Kidney tubule cell (primary cell): ENCODE measurements at regions not wholly inside any gene's neighbourhood (a gene's known extent, or its start where the extent isn't known, plus 50 kb on each side); places are given as distances from the start of the nearest gene placed in this dataset.
"Not testable (repeated sequence)": the region's sequence is repeated elsewhere in the genome, so short reads cannot be mapped to it uniquely, and the experiment has no call there.

Experiments
- DNase-seq: peaks from one replicate; pipeline ENCODE4 v3.0.0-alpha.2; 2018; ENCODE audit warnings: low spot score

DNA sequence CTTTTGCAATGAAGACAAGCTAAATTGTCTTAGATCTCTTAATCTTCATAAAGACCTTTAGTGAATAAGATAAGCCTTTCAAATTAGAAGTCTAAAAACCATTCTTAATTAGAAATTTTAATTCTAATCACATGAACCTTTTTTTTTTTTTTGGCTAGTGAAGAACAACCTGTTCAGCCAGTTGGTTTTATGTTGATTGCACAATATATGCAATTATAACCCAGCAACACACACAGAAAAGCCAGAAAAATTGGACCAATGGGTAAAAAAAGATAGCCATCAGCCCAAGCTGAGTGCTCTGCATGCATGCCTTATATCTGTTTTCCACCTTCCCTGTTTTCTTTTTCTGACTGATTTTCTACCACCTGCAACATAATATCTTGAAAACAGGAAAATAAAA is 252.2 kb downstream of the SYT10 start:
- DNase-seq = no peak

DNA sequence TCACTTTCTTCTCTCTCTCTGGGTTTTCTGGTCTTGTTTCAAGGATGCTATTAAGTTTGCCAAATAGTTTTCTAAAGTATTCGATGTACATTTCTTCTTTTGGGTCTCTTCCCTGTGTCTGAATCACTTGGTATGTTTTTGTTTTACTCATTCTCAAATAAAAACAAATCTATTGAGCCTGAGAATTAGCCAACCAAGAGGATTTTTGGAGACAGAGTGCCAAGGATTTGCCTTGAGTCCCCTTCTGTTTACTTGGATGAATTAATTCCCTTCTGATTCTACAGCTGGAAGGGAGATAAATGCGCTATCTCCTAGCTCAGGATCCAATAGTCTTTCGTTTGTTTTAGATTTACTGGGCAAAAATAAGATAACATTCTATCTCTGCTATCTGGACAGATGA is 255.5 kb downstream of the SYT10 start:
- DNase-seq = no peak

DNA sequence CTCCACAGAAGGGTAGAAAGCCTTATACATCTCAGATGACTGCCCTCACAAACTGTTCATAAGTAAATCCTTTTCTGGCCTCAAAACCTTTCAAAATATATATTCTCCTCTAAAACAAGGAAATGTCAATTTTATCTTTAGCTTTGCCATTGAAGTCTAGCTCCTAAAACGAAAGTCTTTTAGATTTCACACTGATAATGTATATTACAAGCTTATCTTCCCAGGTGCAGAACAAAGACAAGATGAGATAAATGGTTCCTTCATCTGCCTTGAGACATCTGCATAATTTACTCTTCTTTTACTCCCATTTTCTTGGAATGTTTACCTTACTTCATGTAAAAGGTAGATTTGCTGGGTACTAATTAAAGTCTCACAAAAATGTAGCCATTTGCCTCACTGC is 257.1 kb downstream of the SYT10 start:
- no peak for DNase-seq

DNA sequence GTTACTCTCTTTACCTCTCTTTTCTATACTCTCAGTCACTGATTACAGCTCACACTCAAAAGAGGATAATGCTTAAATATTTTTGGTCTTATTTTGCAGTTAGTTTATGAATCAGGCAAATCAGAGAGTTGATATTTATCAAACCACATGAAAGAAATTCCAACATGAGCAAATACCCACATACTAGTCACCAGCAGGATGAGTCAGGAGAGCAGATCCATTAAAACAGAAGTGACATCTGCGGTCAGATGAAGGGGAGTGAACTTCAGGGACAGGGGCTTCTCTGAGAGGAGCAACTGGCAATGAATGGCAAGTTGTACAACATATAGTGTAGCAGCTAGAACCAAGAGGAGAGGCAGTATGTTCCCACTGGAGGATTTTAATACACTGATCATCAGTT is 258.7 kb downstream of the SYT10 start:
- DNase-seq = peak; percentile 29

DNA sequence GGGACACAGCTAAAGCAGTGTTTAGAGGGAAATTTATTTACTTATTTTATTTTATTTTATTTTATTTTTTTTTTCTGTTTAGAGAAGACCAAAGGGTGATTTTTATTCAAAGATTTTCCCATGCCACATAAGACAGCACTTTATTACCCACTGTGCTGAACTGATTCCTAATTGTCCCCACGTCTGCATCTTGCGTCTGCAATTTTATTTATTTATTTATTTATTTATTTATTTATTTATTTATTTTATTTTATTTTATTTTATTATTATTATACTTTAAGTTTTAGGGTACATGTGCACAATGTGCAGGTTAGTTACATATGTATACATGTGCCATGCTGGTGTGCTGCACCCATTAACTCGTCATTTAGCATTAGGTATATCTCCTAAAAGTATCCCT is 269.7 kb upstream of the PKP2 start:
- DNase-seq = not testable (repeated sequence)

DNA sequence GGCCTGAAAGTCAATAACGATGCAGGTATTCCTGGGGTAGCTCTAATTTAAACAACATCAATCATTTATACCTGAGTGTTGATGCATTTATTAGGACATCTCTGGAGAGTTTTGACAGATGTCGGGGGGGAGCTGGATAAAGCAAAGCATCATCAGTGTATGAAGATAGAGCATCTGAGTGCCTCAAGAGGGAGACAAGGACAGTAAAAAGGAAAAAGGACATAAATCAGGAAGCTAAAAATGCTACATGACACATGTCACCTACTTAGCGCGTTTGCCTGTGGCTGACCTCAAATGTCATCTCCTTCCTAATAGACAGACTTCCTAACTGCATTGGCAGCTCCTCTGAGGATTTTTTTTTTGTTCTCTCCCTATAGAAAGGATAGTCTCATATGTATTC is 259.5 kb upstream of the PKP2 start:
- no peak for DNase-seq

DNA sequence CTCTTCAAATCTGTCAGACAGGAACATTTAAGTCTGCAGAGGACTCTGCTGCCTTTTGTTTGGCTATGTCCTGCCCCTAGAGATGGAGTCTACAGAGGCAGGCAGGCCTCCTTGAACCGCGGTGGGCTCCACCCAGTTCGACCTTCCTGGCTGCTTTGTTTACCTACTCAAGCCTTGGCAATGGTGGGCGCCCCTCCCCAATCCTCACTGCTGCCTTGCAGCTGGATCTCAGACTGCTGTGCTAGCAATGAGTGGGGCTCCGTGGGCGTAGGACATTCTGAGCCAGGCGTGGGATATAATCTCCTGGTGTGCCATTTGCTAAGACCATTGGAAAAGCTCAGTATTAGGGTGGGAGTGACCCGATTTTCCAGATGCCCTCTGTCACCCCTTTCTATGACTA is 250.7 kb upstream of the PKP2 start:
- not testable (repeated sequence) for DNase-seq

DNA sequence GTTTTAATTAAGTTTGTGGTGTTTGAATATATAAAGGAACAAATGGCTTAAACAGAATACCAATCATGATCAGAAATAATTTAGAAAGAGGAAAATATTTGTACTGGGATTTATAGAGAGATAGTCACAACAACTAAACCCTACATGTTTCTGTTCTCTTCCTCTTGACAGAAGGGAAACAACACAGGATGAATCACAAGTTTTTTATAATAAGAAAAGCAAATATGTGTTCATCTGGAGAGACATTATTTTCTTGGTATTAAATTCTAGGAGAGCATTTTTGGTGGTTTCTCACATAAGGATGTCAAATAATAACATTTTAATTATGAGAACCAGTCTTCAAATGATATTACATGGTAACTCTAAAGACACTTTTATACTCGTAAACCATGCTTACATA is 232.9 kb upstream of the PKP2 start:
- no peak for DNase-seq

DNA sequence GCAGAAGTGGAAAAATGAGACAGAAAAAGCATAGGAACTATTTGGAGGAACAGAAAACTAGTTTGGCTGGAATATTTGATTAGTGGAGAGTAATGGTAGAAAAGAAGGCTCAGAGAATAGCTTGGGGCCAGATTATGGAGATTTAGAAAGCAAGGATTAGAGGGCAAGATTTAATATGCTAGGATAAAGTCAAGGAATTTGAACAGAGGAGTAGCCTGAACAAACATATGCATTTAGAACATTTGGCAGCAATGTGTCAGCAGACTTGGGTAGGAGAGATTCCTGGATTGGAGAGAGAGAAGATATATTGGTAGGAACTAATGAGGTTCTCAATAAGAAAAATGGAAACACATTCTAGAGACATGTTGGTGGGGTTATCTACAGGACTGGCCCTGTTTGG is 229.2 kb upstream of the PKP2 start:
- DNase-seq = no peak

DNA sequence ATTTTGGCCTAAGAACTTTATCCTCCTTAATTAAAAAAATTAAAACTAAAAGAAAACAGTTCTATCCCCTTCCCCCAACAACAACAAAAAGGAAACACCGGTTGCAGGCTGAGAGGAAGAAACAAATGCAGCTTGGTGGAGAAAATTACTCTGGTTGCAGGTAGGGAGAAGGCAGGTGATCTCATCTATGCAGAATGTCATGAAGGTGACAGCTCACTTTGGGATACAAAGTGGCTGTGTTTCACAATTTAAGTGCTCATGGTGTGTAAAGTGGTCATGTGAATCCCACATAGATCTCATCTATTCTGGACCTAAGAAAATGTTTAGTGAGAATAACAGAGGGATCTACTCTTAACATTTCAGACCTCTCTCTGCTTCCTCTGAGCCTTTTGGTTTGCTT is 219.7 kb upstream of the PKP2 start:
- DNase-seq = peak; percentile 42

DNA sequence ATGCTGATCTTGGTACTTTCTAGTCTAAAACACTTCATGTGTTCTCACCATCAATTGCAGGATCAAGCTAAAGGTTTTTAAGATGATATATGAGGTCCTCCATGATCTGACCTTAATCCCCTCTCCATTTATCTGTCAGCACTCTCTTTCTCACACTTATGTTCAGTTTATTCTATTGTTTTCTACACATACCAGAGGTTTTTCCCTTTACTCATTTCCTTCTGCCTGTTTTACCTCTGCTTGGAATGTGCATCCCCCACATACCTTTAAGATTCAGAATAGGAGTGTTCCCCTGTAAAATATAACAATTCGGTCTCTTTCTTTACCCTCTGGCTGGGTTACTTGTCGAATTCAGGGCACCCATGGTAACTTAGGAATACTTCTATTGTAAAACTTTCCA is 219.1 kb upstream of the PKP2 start:
- no peak for DNase-seq

DNA sequence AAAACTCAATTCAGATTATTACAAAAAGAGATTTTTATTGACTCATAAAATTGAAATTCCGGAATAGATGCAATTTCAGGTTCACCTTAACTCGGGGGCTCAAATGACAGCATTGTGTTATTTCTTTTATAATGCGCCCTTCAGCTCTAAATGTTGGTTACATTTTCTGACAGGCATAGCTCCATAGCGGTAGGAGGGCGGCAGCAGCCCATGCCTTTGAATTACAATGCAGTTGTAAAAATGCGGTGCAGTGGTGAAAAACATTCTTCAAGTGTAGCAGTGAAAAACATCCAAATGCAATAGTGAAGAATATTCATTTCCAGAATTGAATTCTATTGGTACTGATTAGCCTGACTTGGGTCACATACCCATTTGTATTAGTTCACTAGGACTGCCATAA is 215.3 kb upstream of the PKP2 start:
- no peak for DNase-seq

DNA sequence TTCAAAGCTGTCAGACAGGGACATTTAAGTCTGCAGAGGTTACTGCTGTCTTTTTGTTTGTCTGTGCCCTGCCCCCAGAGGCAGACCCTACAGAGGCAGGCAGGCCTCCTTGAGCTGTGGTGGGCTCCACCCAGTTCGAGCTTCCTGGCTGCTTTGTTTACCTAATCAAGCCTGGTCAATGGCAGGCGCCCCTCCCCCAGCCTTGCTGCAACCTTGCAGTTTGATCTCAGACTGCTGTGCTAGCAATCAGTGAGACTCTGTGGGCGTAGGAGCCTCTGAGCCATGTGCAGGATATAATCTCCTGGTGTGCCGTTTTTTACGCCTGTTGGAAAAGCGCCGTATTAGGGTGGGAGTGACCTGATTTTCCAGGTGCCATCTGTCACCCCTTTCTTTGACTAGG is 211.2 kb upstream of the PKP2 start:
- DNase-seq = not testable (repeated sequence)

DNA sequence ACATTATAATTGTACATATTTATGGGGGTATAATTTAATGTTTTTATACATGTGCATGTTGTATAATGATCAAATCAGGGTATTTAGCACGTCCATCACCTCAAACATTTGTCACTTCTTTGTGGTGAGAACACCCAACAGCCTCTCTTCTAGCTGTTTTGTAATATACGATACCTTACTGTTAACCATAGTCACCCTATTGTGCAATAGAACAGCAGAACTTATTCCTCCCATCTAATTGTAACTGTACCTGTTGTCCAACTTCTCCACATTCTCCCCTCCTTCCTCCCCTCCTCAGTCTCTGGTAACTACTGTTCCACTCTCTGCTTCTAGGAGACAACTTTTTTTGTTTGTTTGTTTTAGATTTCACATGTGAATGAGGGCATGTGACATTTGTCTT is 197.0 kb upstream of the PKP2 start:
- no peak for DNase-seq

DNA sequence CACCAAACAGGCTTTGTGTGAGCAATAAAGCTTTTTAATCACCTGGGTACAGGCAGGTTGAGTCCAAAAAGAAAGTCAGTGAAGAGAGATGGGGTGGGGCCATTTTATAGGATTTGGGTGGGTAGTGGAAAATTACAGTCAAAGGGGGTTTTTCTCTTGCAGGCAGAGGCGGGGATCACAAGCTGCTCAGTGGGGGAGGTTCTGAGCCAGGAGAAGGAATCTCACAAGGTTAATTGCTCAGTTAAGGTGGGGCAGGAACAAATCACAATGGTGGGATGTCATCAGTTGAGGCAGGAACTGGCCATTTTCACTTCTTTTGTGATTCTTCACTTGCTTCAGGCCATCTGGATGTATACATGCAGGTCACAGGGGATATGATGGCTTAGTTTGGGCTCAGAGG is 191.3 kb upstream of the PKP2 start:
- DNase-seq = not testable (repeated sequence)

DNA sequence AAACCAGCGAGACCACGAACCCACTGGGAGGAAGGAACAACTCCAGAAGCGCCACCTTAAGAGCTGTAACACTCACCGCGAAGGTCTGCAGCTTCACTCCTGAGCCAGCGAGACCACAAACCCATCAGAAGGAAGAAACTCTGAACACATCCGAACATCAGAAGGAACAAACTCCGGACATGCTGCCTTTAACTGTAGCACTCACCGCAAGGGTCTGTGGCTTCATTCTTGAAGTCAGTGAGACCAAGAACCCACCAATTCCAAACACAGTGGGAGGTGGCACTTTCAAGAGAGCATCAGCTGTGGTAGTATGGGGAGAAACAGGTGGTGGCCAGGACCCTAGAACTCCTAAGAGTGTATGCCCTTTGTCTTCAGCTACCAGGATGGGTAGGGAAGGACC is 179.8 kb upstream of the PKP2 start:
- not testable (repeated sequence) for DNase-seq

DNA sequence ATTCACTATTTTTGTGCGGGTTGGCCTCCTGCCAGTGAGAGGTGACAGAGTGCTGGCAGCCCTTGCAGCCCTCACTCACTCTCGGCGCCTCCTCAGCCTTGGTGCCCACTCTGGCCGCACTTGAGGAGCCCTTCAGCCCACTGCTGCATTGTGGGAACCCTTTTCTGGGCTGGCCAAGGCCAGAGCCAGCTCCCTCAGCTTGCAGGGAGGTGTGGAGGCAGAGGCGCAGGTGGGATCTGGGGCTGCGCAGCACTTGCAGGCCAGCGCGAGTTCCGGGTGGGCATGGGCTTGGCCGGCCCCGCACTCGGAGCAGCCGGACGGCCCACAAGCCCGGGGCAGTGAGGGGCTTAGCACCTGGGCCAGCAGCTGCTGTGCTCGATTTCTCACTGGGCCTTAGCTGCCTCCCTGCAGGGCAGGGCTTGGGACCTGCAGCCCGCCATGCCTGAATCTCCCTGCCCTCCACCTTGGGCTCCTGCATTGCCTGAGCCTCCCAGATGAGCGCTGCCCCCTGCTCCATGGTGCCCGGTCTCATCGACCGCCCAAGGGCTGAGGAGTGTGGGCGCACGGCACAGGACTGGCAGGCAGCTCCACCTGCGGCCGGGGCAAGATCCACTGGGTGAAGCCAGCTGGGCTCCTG is 178.7 kb upstream of the PKP2 start:
- not testable (repeated sequence) for DNase-seq

DNA sequence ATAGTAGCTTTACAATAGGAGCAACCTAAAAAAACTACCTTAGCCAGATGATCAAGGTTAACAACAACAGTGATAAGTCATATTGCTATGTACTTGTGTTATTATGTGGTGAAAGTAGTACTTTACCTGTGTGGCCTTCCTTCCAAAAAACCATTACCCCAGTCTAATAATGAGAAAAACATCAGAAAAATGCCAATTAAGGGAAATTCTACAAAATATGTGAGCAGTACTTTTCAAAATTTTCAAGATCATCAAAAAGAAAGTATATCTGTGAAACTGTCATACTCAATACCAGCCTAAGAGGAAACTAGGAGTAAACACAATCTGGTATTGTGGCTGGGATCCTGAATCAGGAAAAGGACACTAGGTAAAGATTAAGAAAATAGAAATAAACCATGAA is 165.3 kb upstream of the PKP2 start:
- DNase-seq = no peak

DNA sequence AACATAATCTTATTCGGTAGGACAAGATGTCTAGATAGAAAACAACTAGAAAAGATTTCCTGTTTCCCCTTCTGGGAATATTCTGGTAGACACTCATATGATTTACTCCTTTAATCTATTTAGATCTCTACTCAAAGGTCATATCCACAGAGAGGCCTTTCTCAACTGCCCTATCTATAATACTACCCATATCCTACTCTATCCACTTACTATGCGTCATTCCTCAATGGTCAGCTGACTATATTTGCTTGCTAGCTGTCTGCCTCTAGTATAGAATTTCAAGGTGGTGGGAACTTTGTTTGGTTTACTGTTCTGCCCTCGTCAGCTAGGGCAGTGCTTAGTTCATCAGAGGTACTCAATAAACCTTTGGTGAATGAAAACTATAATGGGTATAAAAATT is 157.8 kb upstream of the PKP2 start:
- DNase-seq = no peak

DNA sequence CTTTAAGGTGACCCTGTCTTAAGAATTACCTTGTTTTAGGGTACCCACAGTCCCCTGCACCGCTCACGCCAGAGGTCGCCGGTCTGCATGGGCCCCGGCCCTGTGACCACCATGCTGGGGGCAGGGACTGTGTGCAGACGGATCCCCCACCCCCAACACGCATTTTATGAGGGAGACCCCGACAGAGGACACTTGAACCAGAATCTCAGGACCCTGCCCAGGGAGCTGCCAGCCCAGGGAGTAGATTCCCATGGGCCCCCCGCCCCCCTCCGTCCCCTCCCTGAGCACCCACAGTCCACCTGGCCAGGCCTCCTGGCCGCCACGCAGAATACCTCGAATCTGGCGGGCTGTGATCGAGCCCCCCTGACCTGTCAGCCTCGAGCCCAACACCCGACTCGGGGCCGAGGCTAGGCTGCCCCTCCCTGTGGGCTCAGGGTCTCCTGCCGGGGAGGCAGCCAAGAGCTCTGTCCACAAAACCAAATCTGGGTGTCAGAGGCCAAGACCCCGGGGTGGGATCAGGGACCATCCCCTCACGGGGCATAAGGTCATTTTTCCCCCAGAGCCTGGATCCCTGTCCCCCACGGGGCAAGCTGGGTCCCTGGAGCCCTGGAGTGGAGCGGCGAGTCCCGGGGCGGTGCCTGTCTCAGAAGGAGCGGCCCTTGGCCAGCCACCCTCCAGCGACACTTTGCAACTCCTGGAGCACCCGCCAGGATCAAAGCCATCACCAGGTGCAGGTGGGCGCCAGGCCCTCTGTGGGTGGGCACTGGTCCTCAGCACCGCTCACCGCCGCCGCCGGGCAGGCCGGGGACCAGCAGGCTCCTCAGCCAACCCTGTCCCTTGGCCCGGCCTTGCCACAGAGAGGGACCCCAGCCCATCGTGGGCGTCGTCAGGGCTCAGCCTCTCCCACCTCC is 155.8 kb upstream of the PKP2 start:
- no peak for DNase-seq

DNA sequence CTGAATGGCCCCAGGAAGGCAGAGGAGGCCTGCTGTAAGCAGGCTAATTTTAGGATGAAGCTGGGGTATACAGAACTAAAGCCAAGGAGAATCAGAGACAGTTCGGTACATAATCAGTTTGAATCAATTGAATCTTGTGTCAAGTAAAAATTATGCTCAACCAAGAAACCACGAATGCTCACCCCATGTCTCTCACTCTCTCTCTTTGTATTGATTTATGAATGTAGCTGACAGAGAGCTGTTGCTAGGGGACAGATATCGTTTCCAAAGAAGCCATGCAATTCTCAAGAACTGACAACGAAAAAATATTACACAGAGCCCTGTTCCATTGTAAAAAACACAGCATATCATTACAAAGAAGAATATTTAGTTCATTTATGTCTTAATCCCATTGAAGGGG is 151.1 kb upstream of the PKP2 start:
- no peak for DNase-seq

DNA sequence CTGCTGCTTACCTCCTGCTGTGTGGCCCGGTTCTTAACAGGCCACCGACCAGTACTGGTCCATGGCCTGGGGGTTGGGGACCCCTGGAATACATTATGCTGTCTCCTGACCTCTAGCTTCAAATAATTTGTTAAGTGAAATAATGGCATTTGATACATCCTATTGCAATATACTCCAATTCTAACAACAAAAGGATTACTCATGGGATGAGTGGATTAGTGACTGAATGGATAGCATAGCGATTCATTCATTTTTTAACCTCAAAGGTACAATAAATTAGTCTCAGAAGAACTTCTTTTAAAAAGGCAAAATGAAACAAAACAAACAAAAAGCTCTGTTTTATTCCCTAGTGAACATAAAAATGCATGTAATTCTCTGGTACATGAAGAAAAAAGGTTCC is 147.9 kb upstream of the PKP2 start:
- DNase-seq = no peak

DNA sequence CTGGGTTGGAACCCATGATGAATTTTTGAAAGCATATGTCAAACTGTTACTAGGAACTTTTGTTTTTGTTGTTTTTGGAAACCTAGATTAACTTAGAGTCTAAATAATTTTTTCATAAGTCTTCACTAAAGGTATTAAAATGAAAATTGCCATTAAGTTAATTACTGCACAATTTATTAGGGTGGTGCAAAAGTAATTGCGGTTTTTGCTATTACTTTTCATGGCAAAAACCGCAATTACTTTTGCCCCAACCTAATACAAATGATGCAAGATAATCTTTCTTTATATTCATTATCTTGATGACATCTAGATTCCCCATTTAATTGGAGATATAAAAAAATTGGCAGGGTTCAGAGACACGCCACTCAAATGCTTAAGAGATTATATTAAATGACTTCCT is 145.0 kb upstream of the PKP2 start:
- no peak for DNase-seq

DNA sequence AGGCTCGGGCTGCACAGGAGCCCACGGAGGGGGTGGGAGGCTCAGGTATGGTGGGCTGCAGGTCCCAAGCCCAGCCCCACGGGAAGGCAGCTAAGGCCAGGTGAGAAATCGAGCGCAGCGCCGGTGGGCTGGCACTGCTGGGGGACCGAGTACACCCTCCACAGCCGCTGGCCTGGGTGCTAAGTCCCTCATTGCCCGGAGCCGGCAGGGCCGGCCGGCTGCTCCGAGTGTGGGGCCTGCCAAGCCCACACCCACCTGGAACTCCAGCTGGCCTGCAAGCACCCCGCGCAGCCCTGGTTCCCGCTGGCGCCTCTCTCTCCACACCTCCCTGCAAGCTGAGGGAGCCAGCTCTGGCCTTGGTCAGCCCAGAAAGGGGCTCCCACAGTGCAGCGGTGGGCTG is 137.4 kb upstream of the PKP2 start:
- DNase-seq = not testable (repeated sequence)
